KMS-11 (cell line): ENCODE measurements at regions not wholly inside any gene's neighbourhood (a gene's known extent, or its start where the extent isn't known, plus 50 kb on each side); places are given as distances from the start of the nearest gene placed in this dataset.
A peak's percentile ranks its signal among the peaks of the same experiment; 100 is the strongest.

Source experiments
- H2AFZ ChIP-seq: fragments of 200-600 bp; sonication (generic); 2 replicates; pipeline ENCODE4 v1.6.1; 2016; ENCODE audit warnings: antibody characterized with exemption, mixed run types, low read depth
- H3K27ac ChIP-seq: fragments of 200-600 bp; sonication (generic); 2 replicates; pipeline ENCODE4 v1.6.1; 2016; ENCODE audit warnings: mild to moderate bottlenecking, mixed run types
- H3K27me3 ChIP-seq: fragments of 200-600 bp; sonication (generic); 2 replicates; pipeline ENCODE4 v1.6.1; 2017; ENCODE audit warnings: mild to moderate bottlenecking, low read depth, mixed run types, moderate library complexity; ENCODE audit not compliant: insufficient read depth
- H3K36me3 ChIP-seq: fragments of 200-600 bp; sonication (generic); 2 replicates; pipeline ENCODE4 v1.6.1; 2017; ENCODE audit warnings: mild to moderate bottlenecking, mixed run types; ENCODE audit not compliant: insufficient read depth
- H3K4me1 ChIP-seq: fragments of 200-600 bp; sonication (generic); 2 replicates; pipeline ENCODE4 v1.6.1; 2016; ENCODE audit warnings: mild to moderate bottlenecking, low read depth, mixed run types; ENCODE audit not compliant: poor library complexity, severe bottlenecking
- H3K4me2 ChIP-seq: fragments of 200-600 bp; sonication (generic); 2 replicates; pipeline ENCODE4 v1.7.0; 2016; ENCODE audit warnings: mild to moderate bottlenecking, mixed run types
- H3K4me3 ChIP-seq: fragments of 200-600 bp; sonication (generic); IDR thresholded peaks from 2 replicates; pipeline ENCODE4 v1.6.1; 2017; ENCODE audit warnings: low read depth, low read length, mixed read lengths; ENCODE audit not compliant: insufficient read depth
- H3K79me2 ChIP-seq: fragments of 200-600 bp; sonication (generic); 2 replicates; pipeline ENCODE4 v1.6.1; 2016; ENCODE audit warnings: low read depth, mixed run types; ENCODE audit not compliant: insufficient read depth
- H3K9ac ChIP-seq: fragments of 200-600 bp; sonication (generic); 2 replicates; pipeline ENCODE4 v1.6.1; 2016; ENCODE audit warnings: mild to moderate bottlenecking, mixed run types
- H4K20me1 ChIP-seq: fragments of 200-600 bp; sonication (generic); 2 replicates; pipeline ENCODE4 v1.6.1; 2016; ENCODE audit warnings: mild to moderate bottlenecking, mixed run types; ENCODE audit not compliant: insufficient read depth
- TF ChIP-seq, protein P1 (sequence below): fragments of 200-600 bp; sonication (generic); conservative IDR thresholded peaks from 2 replicates; pipeline ENCODE4 v1.6.1; 2017; ENCODE audit warnings: low read depth, mild to moderate bottlenecking, antibody characterized with exemption, low read length, moderate library complexity, mixed read lengths

DNA sequence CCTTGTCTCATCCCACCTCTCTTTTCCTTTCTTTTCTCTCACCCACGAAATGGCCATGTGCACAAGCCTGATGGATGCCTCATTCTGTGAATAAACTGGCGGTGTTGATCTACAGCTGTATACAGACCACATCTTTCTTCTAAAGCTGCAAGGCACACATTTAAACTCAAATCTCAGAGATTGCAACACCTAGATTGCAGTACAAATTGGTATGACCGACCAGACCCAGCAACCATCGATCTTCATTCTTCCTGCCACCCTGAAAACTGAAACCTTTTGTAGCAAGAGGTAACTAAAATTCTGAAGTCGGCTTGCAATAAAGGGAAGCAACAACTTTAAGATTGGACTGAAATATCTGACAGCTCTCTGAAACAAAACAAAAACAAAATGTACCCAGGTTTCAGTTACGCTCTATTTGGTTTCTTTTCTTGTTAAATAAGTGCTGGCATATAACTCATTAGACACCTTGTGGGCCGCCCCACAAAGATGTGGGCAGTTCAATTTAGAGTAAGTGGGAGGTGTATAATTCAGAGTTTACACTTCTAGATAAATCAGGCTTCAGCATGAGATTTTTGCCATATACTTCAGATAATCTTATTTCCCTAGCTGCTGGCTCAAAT, 390.0 kb upstream of the NOVA1 start:
- Histone ChIP-seq H3K27ac (peak overlapping the region; percentile 66), H3K4me2 (peak overlapping the region; percentile 71), H4K20me1 (no peaks in the 10 kb centered on the region), H2AFZ (peak overlapping the region; percentile 75), H3K79me2 (no peaks in the 10 kb centered on the region), H3K36me3 (no peaks in the 10 kb centered on the region), H3K4me1 (peaks cover 5% of the 10 kb centered on the region), H3K9ac (peak overlapping the region; percentile 46; the same call in 1 of the 2 replicates), H3K4me3 (no peak overlapping the region), H3K27me3 (no peaks in the 10 kb centered on the region)
- TF ChIP-seq, protein P1, sequence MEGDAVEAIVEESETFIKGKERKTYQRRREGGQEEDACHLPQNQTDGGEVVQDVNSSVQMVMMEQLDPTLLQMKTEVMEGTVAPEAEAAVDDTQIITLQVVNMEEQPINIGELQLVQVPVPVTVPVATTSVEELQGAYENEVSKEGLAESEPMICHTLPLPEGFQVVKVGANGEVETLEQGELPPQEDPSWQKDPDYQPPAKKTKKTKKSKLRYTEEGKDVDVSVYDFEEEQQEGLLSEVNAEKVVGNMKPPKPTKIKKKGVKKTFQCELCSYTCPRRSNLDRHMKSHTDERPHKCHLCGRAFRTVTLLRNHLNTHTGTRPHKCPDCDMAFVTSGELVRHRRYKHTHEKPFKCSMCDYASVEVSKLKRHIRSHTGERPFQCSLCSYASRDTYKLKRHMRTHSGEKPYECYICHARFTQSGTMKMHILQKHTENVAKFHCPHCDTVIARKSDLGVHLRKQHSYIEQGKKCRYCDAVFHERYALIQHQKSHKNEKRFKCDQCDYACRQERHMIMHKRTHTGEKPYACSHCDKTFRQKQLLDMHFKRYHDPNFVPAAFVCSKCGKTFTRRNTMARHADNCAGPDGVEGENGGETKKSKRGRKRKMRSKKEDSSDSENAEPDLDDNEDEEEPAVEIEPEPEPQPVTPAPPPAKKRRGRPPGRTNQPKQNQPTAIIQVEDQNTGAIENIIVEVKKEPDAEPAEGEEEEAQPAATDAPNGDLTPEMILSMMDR, result no peak

DNA sequence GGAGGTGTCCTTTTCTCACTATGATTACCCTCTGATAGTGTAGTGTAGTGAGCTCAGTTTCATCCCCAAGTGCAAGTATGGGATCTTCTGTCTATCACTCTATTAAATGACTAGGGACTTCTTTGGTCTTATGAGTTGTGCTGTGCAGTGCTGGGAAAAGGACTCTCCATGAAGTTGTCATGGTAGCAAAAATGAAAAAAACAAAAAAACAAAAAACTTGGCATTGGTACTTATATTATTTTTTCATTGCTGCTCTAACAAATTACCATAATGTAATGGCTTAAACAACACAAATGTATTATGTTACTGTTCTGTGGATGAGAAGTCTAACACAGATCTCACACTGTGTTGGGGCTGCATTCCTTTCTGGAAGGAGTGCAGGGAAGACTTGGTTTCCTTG, 393.1 kb upstream of the NOVA1 start:
- TF ChIP-seq, protein P1, result no peak
- no peaks in the 10 kb centered on the region for H4K20me1 ChIP-seq

GRCh38 chr14:26992403-26993115, 394.7 kb upstream of the NOVA1 start:
- H3K4me3 ChIP-seq, result no peak overlapping the region
- no peaks in the 10 kb centered on the region for H3K79me2 ChIP-seq
- no peaks in the 10 kb centered on the region for H3K36me3 ChIP-seq
- TF ChIP-seq, protein P1, result no peak
- no peak overlapping the region for H3K4me2 ChIP-seq
- H3K9ac ChIP-seq, result no peak overlapping the region
- no peak overlapping the region for H3K27ac ChIP-seq
- no peak overlapping the region for H2AFZ ChIP-seq
- H4K20me1 ChIP-seq, result no peaks in the 10 kb centered on the region
- no peaks in the 10 kb centered on the region for H3K27me3 ChIP-seq
- peaks cover 5% of the 10 kb centered on the region for H3K4me1 ChIP-seq

More for the DNA sequence above, 393.1 kb upstream of the NOVA1 start:
- Histone ChIP-seq H3K9ac (no peak overlapping the region), H3K4me2 (no peak overlapping the region), H3K36me3 (no peaks in the 10 kb centered on the region), H3K27me3 (no peaks in the 10 kb centered on the region), H3K79me2 (no peaks in the 10 kb centered on the region), H3K4me3 (no peak overlapping the region), H2AFZ (no peak overlapping the region), H3K27ac (no peak overlapping the region), H3K4me1 (peaks cover 5% of the 10 kb centered on the region)

DNA sequence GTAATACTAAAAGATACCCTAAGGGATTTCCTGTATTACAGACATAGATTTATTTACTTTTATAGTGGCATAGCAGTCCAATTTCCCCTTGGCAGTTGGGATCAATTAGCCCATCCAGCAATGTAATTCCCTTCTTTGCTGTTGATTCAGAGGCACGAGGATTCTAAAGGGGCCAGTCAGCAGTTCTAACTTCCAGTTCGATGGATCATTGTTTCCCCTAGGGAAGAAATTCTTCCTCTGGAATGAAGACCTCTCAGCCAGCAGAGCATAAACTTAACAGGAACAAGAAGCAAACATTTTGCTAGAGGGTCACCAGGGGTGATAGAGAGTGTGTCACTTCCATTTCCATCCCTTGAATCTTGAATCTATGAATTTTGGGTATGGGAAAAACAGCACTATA, 395.7 kb upstream of the NOVA1 start:
- no peaks in the 10 kb centered on the region for H3K27me3 ChIP-seq
- H3K4me1 ChIP-seq, result peaks cover 1% of the 10 kb centered on the region
- H3K4me3 ChIP-seq, result no peak overlapping the region
- no peaks in the 10 kb centered on the region for H3K36me3 ChIP-seq
- no peaks in the 10 kb centered on the region for H4K20me1 ChIP-seq
- H3K4me2 ChIP-seq, result no peak overlapping the region
- H3K27ac ChIP-seq, result no peak overlapping the region
- TF ChIP-seq, protein P1, result no peak
- H3K9ac ChIP-seq, result no peak overlapping the region
- H2AFZ ChIP-seq, result no peak overlapping the region
- H3K79me2 ChIP-seq, result no peaks in the 10 kb centered on the region
